ENCODE measurements at regions not wholly inside any gene's neighbourhood (a gene's known extent, or its start where the extent isn't known, plus 50 kb on each side); places are given as distances from the start of the nearest gene placed in this dataset.

GRCh38 chrX:134716620-134717012, 58.3 kb upstream of the PLAC1 start:
- no peak for DNase-seq

- no peak for DNase-seq
Measured at GRCh38 chrX:134715930-134716619, 57.8 kb upstream of the PLAC1 start.

GRCh38 chrX:134714633-134715110, 56.4 kb upstream of the PLAC1 start:
- DNase-seq: no peak

GRCh38 chrX:134713618-134714107, 55.4 kb upstream of the PLAC1 start:
- DNase-seq: no peak

- no peak for DNase-seq
Measured at GRCh38 chrX:134712272-134712671, 54.0 kb upstream of the PLAC1 start.

GRCh38 chrX:134711135-134711921, 53.1 kb upstream of the PLAC1 start:
- DNase-seq: no peak
